Stimulated activated CD4-positive, alpha-beta T cell treated with anti-CD3 and anti-CD28 coated beads, Interleukin-15, amount 100 ng/mL, for 48 hours (primary cell): ENCODE measurements at regions not wholly inside any gene's neighbourhood (a gene's known extent, or its start where the extent isn't known, plus 50 kb on each side); places are given as distances from the start of the nearest gene placed in this dataset.

Experiments used
- DNase-seq, 2 donors: peaks; one replicate each; pipeline ENCODE4 v3.0.0-alpha.2; 2020; ENCODE audit warnings: low read depth in 2 of 2

- DNase-seq = no peak
Observed at GRCh38 chr10:52688899-52689298, 83.7 kb downstream of the MBL2 start.

- no peak for DNase-seq
Observed at GRCh38 chr10:52696232-52696631, 76.4 kb downstream of the MBL2 start.

GRCh38 chr10:52701647-52702046 is 70.9 kb downstream of the MBL2 start:
- no peak for DNase-seq

GRCh38 chr10:52703451-52703850 is 69.1 kb downstream of the MBL2 start:
- DNase-seq = no peak

- no peak for DNase-seq
Observed at GRCh38 chr10:52703898-52704297, 68.7 kb downstream of the MBL2 start.

GRCh38 chr10:52706332-52707070 is 66.1 kb downstream of the MBL2 start:
- no peak for DNase-seq
